Activated naive CD4-positive, alpha-beta T cell treated with anti-CD3 and anti-CD28 coated beads for 36 hours (primary cell): ENCODE measurements at regions not wholly inside any gene's neighbourhood (a gene's known extent, or its start where the extent isn't known, plus 50 kb on each side); places are given as distances from the start of the nearest gene placed in this dataset.

Experiments
- CTCF ChIA-PET: fragments of 350-600 bp; sonication (Branson Sonifier 250); formaldehyde crosslinking; loops from one replicate; lab custom pipeline; 2021; ENCODE audit warnings: antibody characterized with exemption; lab: Charles Lee
- DNase-seq: peaks from one replicate; pipeline ENCODE4 v3.0.0-alpha.2; 2020
- H3K27ac Mint-ChIP-seq: one replicate; pipeline ENCODE4 v1.8.0; 2021; ENCODE audit warnings: mild to moderate bottlenecking, mixed read lengths
- H3K27me3 Mint-ChIP-seq: one replicate; pipeline ENCODE4 v1.8.0; 2021; ENCODE audit warnings: low read depth, mixed read lengths
- H3K36me3 Mint-ChIP-seq: one replicate; pipeline ENCODE4 v1.8.0; 2021; ENCODE audit warnings: low read depth, mixed read lengths
- H3K4me1 Mint-ChIP-seq: one replicate; pipeline ENCODE4 v1.8.0; 2021; ENCODE audit warnings: low read depth, mixed read lengths
- H3K4me3 Mint-ChIP-seq: one replicate; pipeline ENCODE4 v1.8.0; 2021; ENCODE audit warnings: mild to moderate bottlenecking, moderate library complexity, mixed read lengths
- H3K9me3 Mint-ChIP-seq: one replicate; pipeline ENCODE4 v1.8.0; 2021; ENCODE audit warnings: mixed read lengths
- intact Hi-C: fragments of 100-400 bp; cut with micrococcal nuclease; formaldehyde crosslinking; loops from one replicate; pipeline ENCODE4 v1.15.1; 2023

- DNase-seq: no peak
- no peak overlapping the region for H3K4me3 Mint-ChIP-seq
- H3K4me1 Mint-ChIP-seq: no peaks in the 10 kb centered on the region
- intact Hi-C loops: no loop called here
- H3K27ac Mint-ChIP-seq: no peak overlapping the region
- H3K36me3 Mint-ChIP-seq: no peaks in the 10 kb centered on the region
- no peaks in the 10 kb centered on the region for H3K27me3 Mint-ChIP-seq
- CTCF ChIA-PET: no interaction called here
- H3K9me3 Mint-ChIP-seq: no peaks in the 10 kb centered on the region
Observed at GRCh38 chr1:56330391-56331026, 248.9 kb downstream of the PLPP3 start.

DNA sequence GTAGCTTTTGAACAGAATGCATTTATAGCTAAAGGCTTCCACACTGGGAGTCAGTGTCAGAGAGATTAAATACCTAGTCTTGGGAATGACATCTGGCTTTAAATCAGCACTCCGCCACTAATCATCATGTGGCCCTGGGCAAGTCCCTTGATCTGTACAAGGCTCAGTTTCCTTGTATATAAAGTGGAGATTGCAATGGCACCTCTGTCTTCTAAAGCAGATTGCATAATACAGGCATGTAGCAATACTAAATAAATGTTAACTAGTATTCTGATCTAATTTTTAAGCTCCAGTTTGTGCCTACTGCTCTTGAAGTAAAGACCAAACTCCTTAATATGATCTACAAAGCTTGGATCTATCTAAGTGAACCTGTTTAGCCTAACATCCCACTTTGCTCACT is 249.4 kb downstream of the PLPP3 start:
- H3K36me3 Mint-ChIP-seq: no peaks in the 10 kb centered on the region
- no peaks in the 10 kb centered on the region for H3K9me3 Mint-ChIP-seq
- CTCF ChIA-PET: no interaction called here
- no peak for DNase-seq
- no peak overlapping the region for H3K4me3 Mint-ChIP-seq
- no peaks in the 10 kb centered on the region for H3K4me1 Mint-ChIP-seq
- no peaks in the 10 kb centered on the region for H3K27me3 Mint-ChIP-seq
- H3K27ac Mint-ChIP-seq: no peak overlapping the region
- intact Hi-C loops: no loop called here

GRCh38 chr1:56327195-56327594 is 252.2 kb downstream of the PLPP3 start:
- CTCF ChIA-PET: no interaction called here
- Mint-ChIP-seq H3K9me3 (no peaks in the 10 kb centered on the region), H3K27me3 (no peaks in the 10 kb centered on the region), H3K4me3 (no peak overlapping the region), H3K27ac (no peak overlapping the region), H3K36me3 (no peaks in the 10 kb centered on the region), H3K4me1 (no peaks in the 10 kb centered on the region)
- no peak for DNase-seq
- intact Hi-C loops: no loop called here

DNA sequence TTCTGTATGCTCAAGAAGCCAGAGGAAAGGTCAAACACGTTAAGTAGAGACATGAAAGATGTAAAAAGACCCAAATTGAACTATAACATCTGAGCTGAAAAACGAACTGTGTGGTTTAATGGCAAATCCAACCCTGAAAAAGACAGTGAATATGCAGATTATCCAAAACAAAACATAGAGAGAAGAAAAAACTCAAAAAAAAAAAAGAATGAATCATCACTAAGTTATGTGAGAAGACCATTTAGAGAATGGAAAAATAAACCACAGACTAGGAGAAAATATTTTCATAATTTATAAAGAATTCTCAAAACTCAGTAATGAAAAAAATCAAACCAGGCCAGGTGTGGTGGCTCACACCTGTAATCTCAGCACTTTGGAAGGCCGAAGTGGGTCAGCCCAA is 253.3 kb downstream of the PLPP3 start:
- no peak overlapping the region for H3K4me3 Mint-ChIP-seq
- no peak overlapping the region for H3K27ac Mint-ChIP-seq
- intact Hi-C loops: no loop called here
- H3K9me3 Mint-ChIP-seq: no peaks in the 10 kb centered on the region
- no peak for DNase-seq
- no peaks in the 10 kb centered on the region for H3K36me3 Mint-ChIP-seq
- H3K27me3 Mint-ChIP-seq: no peaks in the 10 kb centered on the region
- CTCF ChIA-PET: no interaction called here
- H3K4me1 Mint-ChIP-seq: no peaks in the 10 kb centered on the region

- Mint-ChIP-seq H3K9me3 (no peaks in the 10 kb centered on the region), H3K27me3 (no peaks in the 10 kb centered on the region), H3K4me1 (no peaks in the 10 kb centered on the region), H3K36me3 (no peaks in the 10 kb centered on the region), H3K27ac (no peak overlapping the region), H3K4me3 (no peak overlapping the region)
- CTCF ChIA-PET: no interaction called here
- no peak for DNase-seq
- intact Hi-C loops: no loop called here
Observed at GRCh38 chr1:56324504-56324903, 254.9 kb downstream of the PLPP3 start.

GRCh38 chr1:56322211-56322610 is 257.2 kb downstream of the PLPP3 start:
- CTCF ChIA-PET: interaction anchor here (0.6 kb wide), 1 partner anchor 34 kb away, joined by 3 read pairs; no protein-coding TSS in a partner anchor
- no peaks in the 10 kb centered on the region for H3K9me3 Mint-ChIP-seq
- H3K36me3 Mint-ChIP-seq: no peaks in the 10 kb centered on the region
- no peaks in the 10 kb centered on the region for H3K27me3 Mint-ChIP-seq
- DNase-seq: no peak
- no peak overlapping the region for H3K4me3 Mint-ChIP-seq
- no peaks in the 10 kb centered on the region for H3K4me1 Mint-ChIP-seq
- no peak overlapping the region for H3K27ac Mint-ChIP-seq
- intact Hi-C loops: no loop called here

DNA sequence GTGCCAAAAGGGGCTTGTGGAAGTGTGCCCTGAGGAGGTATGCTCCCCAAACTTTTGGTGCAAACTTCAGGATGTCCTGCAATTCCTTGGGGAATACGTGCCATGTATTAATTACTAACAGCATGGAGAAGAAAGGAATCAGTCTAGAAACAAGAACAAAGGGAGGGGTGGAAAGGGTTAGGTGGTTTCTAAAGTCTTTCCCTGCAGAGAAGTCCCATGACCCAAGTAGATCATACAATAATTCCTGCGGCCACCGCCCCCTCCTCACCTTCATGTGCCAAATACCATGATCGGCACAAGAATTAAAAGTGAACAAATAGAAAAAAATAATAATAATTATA is 258.2 kb downstream of the PLPP3 start:
- no peak for DNase-seq
- no peaks in the 10 kb centered on the region for H3K4me1 Mint-ChIP-seq
- H3K27me3 Mint-ChIP-seq: no peaks in the 10 kb centered on the region
- no peak overlapping the region for H3K4me3 Mint-ChIP-seq
- no peaks in the 10 kb centered on the region for H3K36me3 Mint-ChIP-seq
- H3K9me3 Mint-ChIP-seq: no peaks in the 10 kb centered on the region
- H3K27ac Mint-ChIP-seq: no peak overlapping the region
- intact Hi-C loops: no loop called here
- CTCF ChIA-PET: no interaction called here

GRCh38 chr1:56320464-56321149 is 258.8 kb downstream of the PLPP3 start:
- H3K36me3 Mint-ChIP-seq: no peaks in the 10 kb centered on the region
- no peak for DNase-seq
- no peaks in the 10 kb centered on the region for H3K4me1 Mint-ChIP-seq
- CTCF ChIA-PET: no interaction called here
- no peaks in the 10 kb centered on the region for H3K9me3 Mint-ChIP-seq
- no peak overlapping the region for H3K4me3 Mint-ChIP-seq
- no peaks in the 10 kb centered on the region for H3K27me3 Mint-ChIP-seq
- intact Hi-C loops: no loop called here
- no peak overlapping the region for H3K27ac Mint-ChIP-seq

- H3K27me3 Mint-ChIP-seq: no peaks in the 10 kb centered on the region
- no peak for DNase-seq
- H3K9me3 Mint-ChIP-seq: no peaks in the 10 kb centered on the region
- H3K4me1 Mint-ChIP-seq: no peaks in the 10 kb centered on the region
- CTCF ChIA-PET: no interaction called here
- no peaks in the 10 kb centered on the region for H3K36me3 Mint-ChIP-seq
- no peak overlapping the region for H3K27ac Mint-ChIP-seq
- no peak overlapping the region for H3K4me3 Mint-ChIP-seq
- intact Hi-C loops: no loop called here
Observed at GRCh38 chr1:56317722-56318121, 261.6 kb downstream of the PLPP3 start.

DNA sequence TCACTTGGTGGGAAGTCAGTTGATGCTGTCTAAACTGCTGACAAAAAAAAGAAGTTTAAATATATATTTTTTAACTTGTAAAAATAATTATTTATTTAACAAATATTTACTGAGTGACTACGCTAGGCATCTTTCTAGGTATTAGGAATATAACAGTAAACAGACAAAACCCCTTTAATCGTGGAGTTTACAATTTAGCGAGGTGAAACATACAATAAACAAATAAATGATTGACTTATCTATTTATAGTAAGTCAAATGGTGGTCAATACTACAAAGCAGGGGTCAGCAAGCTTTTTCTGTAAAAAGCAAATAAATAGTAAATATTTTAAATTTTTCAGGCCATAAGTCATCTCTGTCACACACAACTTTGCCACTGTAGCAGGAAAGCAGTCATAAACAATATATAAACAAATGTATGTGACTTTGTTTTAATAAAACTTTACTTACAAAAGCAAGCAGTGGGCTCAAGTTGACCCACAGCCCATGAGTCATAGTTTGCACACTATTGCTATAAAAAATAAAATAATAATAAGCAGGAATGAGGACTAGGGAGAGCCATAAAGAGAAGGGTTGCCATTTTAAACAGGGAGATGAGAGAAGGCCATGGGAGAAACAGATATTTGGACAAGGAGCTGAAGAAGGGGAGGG is 263.9 kb downstream of the PLPP3 start:
- no peak for DNase-seq
- Mint-ChIP-seq H3K36me3 (no peaks in the 10 kb centered on the region), H3K4me1 (no peaks in the 10 kb centered on the region), H3K9me3 (no peaks in the 10 kb centered on the region), H3K27ac (no peak overlapping the region), H3K27me3 (peaks cover 3% of the 10 kb centered on the region), H3K4me3 (no peak overlapping the region)
- CTCF ChIA-PET: no interaction called here
- intact Hi-C loops: no loop called here

- Mint-ChIP-seq H3K9me3 (no peaks in the 10 kb centered on the region), H3K36me3 (no peaks in the 10 kb centered on the region), H3K4me3 (no peak overlapping the region), H3K27ac (no peak overlapping the region), H3K4me1 (no peaks in the 10 kb centered on the region), H3K27me3 (peaks cover 3% of the 10 kb centered on the region)
- intact Hi-C loops: no loop called here
- CTCF ChIA-PET: no interaction called here
- no peak for DNase-seq
Observed at GRCh38 chr1:56313560-56313959, 265.8 kb downstream of the PLPP3 start.

DNA sequence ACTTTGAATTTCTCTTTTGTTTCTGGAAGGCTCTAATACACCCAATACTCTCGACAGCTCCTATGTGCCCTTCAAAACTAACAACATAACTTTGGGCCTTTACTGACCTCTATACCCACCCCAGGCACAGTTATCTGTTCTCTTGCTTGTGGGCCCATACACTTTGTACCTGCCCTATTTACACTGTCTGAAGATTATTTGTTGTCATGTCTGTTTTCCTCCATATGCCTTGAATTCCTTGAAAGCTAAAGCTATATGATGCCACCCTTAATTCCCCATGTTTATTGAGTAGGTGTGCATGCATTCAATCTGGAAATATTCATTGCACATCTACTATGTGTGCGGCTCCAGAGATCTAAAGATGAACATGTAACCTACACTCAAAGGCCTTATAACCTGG is 267.6 kb downstream of the PLPP3 start:
- CTCF ChIA-PET: no interaction called here
- no peaks in the 10 kb centered on the region for H3K4me1 Mint-ChIP-seq
- H3K9me3 Mint-ChIP-seq: no peaks in the 10 kb centered on the region

GRCh38 chr1:56310945-56311344 is 268.4 kb downstream of the PLPP3 start:
- no peaks in the 10 kb centered on the region for H3K9me3 Mint-ChIP-seq
- no peaks in the 10 kb centered on the region for H3K4me1 Mint-ChIP-seq
- H3K4me3 Mint-ChIP-seq: no peak overlapping the region
- peaks cover 3% of the 10 kb centered on the region for H3K27me3 Mint-ChIP-seq
- no peaks in the 10 kb centered on the region for H3K36me3 Mint-ChIP-seq
- no peak overlapping the region for H3K27ac Mint-ChIP-seq
- intact Hi-C loops: no loop called here
- DNase-seq: no peak
- CTCF ChIA-PET: no interaction called here

More for the DNA sequence above, 267.6 kb downstream of the PLPP3 start:
- Mint-ChIP-seq H3K36me3 (no peaks in the 10 kb centered on the region), H3K4me3 (no peak overlapping the region), H3K27ac (no peak overlapping the region), H3K27me3 (peaks cover 3% of the 10 kb centered on the region)
- intact Hi-C loops: no loop called here
- DNase-seq: no peak
